ENCODE measurements at regions not wholly inside any gene's neighbourhood (a gene's known extent, or its start where the extent isn't known, plus 50 kb on each side); places are given as distances from the start of the nearest gene placed in this dataset.
"Not testable (repeated sequence)": the region's sequence is repeated elsewhere in the genome, so short reads cannot be mapped to it uniquely, and the experiment has no call there.

DNA sequence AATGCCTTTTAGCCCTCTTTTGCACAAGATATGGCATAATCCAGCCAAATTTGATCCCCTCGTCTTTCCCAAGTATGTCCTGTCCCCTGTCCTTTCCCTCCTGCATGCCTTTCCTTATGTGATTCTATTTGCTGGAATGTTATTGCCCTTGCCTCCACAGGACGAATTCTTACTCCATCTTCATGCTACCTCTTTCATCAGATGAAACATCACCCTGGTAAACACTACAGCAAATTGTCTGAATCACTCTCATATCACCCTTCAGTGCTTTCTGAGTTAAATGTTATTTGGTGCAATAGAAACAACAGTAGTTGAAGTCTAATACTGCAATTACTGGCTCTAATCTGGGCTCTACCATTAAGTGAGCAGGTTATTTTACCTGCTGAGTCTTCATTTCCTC lies 52.2 kb upstream of the FAT1 start:
- no peak for DNase-seq

DNA sequence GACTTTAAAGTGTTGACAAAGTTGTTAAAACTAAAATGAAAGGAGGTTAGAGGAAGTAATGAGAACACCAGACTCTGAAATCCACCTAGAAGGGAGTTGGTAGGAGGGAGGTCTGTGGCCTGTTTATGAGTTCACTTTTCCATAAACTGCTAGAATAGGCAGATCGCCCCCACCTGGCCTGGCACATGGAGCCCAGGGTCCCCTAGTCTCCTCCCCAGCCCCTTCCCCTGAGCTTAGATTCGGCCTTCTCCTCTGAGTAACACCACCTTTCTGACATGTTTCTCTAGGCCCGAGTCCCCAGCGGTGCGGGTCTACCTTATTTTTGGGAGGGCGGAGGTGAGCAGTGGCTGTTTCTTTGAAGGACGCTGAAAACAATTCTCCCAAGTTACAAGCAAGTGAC lies 54.5 kb upstream of the FAT1 start:
- DNase-seq, result no peak

GRCh38 chr4:186780291-186781031 lies 56.8 kb upstream of the FAT1 start:
- DNase-seq, result no peak

DNA sequence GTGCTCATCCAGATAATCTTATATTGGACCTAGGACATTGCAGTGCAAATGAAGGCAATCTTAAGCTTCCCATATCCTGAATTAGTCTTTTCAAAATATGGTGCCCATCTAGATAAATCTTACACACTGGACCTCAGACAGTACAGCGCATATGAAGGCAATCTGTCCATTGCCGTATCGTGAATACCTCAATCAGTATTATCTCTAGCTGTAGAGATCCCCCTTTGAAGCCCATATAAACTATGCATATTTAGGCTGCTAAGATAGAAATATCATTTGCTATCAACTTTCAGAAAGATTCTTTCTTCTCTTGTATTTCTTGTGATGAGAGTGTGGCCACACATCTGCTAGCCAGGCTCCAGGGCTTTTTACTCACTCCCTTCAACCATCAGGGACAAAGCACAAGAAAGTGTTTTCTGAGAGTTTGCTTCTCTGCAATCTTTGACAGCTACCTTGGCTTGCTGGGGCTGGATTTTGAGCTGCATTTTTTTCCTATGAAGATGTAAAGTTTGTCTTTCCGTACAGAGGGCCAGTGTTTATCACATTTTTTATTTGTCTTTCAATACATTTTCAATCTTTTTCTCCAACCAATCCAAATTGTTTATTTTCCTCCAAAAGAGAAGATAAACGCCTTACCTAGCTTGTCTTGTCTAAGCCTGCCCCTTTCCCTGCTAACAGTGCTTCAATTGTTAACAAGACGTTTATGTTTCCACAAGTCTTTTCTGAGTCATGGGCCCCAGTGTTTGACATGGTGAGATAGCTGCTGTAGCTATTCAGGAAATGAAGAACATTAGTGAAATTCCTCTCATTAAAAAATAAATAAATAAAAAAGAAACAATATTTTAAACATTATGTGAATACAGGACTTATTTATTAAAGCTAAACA lies 57.6 kb upstream of the FAT1 start:
- no peak for DNase-seq

GRCh38 chr4:186782302-186782701 lies 58.6 kb upstream of the FAT1 start:
- no peak for DNase-seq

DNA sequence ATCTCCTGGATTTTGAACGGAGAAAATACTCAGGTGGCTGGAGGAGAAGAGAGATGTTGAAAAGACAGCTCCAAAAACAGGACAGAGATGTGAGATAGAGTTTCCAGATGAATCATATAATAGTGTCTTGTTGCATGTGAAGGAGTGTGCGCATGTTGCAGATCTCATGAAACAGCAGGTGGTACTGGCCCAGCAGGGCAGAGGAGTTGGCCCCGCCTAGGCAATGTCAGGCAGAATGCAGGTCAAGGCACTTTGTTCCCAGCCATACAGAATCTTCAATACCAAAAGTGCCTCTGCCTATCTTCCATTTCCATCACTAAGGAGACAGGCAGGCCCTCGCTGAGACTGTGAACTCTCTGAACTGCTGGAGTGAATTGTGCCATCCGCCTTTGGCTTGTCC lies 63.9 kb upstream of the FAT1 start:
- no peak for DNase-seq

- no peak for DNase-seq
Measured at GRCh38 chr4:186789651-186790050, 66.0 kb upstream of the FAT1 start.

- DNase-seq, result no peak
Measured at GRCh38 chr4:186790630-186791029, 67.0 kb upstream of the FAT1 start.

DNA sequence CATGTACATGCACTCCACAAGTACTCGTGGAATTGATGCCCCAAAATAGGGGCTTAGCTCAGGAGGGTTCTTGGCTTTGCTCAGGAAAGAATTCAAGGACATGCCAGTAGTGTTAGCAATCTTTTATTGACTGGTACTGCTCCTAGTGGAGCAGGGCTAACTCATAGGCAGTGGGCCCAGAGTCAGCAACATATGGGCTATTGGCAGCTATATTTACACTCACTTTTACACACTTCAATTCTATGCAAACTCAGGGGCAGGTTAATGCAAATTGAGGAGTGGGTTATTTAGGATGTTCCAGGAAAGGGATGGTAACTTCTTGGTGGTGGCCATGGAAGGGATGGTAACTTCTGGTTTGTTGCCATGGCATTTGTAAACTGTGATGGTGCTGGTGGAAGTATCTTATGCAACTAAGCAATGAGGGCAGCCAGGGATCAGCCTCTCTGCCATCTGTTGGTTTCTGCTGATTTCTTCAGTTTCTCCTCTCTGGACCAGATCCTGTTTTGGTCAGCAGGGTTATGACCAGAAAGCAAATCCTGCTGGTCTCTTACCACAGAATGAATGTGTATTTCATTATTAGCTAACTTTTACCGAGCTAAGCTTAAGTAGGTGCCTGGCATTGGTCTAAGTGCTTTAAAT lies 69.2 kb upstream of the FAT1 start:
- no peak for DNase-seq

GRCh38 chr4:186798951-186799659 lies 75.4 kb upstream of the FAT1 start:
- DNase-seq, result no peak

DNA sequence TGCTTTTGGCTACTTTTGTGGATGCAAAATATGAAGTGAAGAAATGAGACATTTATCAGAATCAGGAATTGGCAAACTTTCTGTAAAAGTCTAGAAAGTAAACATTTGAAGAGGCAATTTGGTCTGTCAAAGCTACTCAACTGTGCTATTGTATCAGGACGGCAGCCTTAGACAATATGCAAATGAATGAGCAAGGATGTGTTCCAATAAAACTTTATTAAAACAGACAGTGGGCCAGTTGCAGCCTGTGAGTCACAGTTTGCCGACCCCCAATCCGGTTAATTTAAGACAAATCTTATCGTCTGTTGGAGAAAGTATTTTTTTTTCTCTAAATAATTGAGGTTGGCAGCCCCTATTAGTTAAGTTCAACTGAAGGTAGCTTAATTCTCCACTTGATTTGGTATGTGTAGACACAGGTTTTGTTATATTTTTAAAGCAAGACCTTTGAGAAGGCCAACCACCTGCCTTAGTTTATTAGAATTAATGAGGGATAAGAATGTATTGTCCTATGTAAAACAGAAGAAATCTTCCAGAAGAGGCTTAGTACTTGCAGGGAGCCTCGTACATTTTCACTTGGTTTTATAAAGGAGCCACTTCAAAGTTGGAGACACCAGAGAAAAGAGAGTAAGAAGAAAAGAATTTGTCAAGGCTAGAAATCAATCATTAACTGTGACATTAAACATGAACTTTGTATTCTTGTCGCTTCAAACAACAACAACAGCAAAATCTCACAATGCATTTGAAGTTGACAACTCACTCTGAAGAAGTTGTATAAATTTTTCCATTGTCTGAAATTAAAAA lies 81.6 kb upstream of the FAT1 start:
- no peak for DNase-seq

DNA sequence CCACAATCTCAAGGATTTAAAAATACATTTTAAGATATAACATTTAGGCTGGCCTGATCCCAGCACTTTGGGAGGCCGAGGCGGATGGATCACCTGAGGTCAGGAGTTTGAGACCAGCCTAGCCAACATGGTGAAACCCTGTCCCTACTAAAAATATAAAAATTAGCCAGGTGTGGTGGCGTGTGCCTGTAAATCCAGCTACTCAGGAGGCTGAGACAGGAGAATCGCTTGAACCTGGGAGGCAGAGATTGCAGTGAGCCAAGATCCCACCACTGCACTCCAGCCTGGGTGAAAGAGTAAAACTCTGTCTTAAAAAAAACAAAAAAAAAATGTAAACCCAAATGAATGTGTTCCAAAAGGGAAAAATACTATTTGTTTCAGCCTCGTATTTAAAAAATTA lies 82.3 kb upstream of the FAT1 start:
- DNase-seq, result not testable (repeated sequence)

DNA sequence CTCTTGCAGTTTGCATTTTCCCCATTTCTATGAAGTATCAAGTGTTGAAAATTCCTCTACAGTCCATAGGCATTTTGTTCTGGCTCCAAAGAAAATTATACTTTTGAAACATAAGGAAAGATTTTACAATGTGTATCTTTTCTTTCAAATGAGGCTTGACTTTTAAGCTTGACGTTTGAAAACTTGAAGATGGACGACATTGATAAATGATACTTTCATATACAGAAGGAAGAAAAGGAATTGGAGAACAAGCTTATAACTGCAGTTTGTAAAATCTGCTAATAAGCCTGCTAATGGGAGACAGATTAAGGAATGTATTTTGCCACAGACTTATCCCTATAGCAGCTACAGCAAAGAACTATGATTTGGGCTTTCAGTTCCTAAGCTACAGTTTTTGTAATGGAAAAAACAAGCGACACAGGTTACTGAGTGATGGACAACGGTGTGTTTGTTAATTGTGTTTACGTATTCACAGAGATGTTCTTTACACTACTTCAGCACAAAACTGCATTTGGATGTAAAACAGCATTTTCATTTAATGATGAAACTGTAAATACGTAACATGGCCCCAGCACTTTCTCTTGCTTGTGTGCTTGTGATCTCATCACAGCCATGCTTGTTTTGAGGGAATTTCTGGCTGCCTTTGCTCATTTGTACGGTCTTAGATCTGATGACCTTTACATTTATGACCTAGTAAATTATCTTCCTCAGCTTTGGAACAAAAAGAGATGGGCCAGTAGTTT lies 83.2 kb upstream of the FAT1 start:
- DNase-seq, result no peak

DNA sequence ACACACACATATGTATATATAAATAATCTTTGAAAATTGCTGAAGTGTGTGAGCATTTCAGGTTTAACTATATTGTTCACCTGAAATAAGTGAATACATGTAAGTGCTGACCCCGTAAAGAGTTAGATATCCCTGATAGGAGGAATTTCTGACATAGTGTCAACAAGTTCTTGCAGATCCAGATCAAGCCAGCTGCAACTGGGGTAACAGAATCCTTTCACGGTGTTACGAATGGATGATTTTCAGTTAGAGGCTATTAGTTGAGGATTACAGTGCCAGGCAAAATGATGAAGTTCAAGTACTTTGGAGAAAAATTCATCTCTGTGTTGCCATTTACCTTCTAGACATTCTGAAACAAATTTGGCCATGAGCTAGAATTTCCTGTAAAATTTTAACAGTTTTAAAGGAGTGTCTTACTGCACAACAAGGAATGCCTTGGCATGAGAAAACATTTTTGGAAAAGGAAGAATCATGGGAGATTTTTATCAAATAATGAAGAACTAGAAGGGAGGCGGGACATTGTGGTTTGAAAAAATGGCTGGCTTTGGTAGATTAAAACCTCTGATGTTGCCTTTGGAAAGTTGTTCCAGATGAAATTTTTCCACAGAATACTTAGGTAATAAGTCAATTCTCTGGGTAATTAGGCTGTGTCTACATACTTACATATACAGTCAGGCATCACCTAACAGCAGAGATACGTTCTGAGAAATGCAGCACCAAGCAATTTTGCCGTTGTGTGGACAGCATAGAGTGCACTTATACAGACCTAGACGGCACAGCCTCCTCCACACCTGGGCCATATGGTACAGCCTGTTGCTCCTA lies 84.4 kb upstream of the FAT1 start:
- DNase-seq, result no peak

- no peak for DNase-seq
Measured at GRCh38 chr4:186808630-186809018, 85.0 kb upstream of the FAT1 start.

DNA sequence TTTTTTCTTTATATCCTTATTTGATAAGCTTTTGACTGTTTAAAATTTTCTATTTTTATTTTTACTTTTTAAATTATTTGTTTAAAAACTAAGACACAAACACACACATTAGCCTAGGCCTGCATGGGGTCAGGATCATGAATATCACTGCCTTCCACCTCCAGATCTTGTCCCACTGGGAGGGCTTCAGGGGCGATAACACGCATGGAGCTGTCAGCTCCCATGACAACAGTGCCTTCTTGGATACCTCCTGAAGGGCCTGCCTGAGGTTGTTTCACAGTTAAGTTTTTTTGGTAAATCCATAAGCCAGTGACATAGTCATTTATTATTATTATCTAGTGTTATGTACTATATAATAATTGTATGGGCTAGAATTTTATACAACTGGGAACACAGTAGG lies 85.4 kb upstream of the FAT1 start:
- no peak for DNase-seq

GRCh38 chr4:186810613-186811150 lies 87.0 kb upstream of the FAT1 start:
- DNase-seq, result no peak

- DNase-seq, result no peak
Measured at GRCh38 chr4:186812592-186812991, 88.9 kb upstream of the FAT1 start.

- no peak for DNase-seq
Measured at GRCh38 chr4:186813377-186814068, 89.9 kb upstream of the FAT1 start.
